T-helper 2 cell treated with Interferon-gamma antibody and Interleukin-4, amounts not matched to agents 5 μg/mL and 100 μg/mL, for 36 hours (primary cell): ENCODE measurements at regions not wholly inside any gene's neighbourhood (a gene's known extent, or its start where the extent isn't known, plus 50 kb on each side); places are given as distances from the start of the nearest gene placed in this dataset.

Experiments used
- DNase-seq: peaks from one replicate; pipeline ENCODE4 v3.0.0; 2021; ENCODE audit warnings: low spot score
- H3K27ac Mint-ChIP-seq: one replicate; pipeline ENCODE4 v1.8.0; 2021; ENCODE audit warnings: mild to moderate bottlenecking, mixed read lengths
- H3K27me3 Mint-ChIP-seq: one replicate; pipeline ENCODE4 v1.8.0; 2021; ENCODE audit warnings: low read depth, mixed read lengths
- H3K36me3 Mint-ChIP-seq: one replicate; pipeline ENCODE4 v1.8.0; 2021; ENCODE audit warnings: low read depth, mixed read lengths
- H3K4me1 Mint-ChIP-seq: one replicate; pipeline ENCODE4 v1.8.0; 2021; ENCODE audit warnings: low read depth, mixed read lengths
- H3K4me3 Mint-ChIP-seq: one replicate; pipeline ENCODE4 v1.8.0; 2022; ENCODE audit warnings: mild to moderate bottlenecking, moderate library complexity, mixed read lengths
- H3K9me3 Mint-ChIP-seq: one replicate; pipeline ENCODE4 v1.8.0; 2021; ENCODE audit warnings: mixed read lengths

GRCh38 chr4:18593297-18594002, 571.9 kb upstream of the LCORL start:
- H3K27me3 Mint-ChIP-seq, result peaks cover 2% of the 10 kb centered on the region
- no peak overlapping the region for H3K27ac Mint-ChIP-seq
- H3K9me3 Mint-ChIP-seq, result no peaks in the 10 kb centered on the region
- no peaks in the 10 kb centered on the region for H3K36me3 Mint-ChIP-seq
- peak; percentile 28 for DNase-seq
- H3K4me1 Mint-ChIP-seq, result peaks cover 9% of the 10 kb centered on the region
- H3K4me3 Mint-ChIP-seq, result no peak overlapping the region

- H3K4me3 Mint-ChIP-seq, result no peak overlapping the region
- no peak overlapping the region for H3K27ac Mint-ChIP-seq
- H3K4me1 Mint-ChIP-seq, result no peaks in the 10 kb centered on the region
- H3K9me3 Mint-ChIP-seq, result no peaks in the 10 kb centered on the region
- H3K36me3 Mint-ChIP-seq, result no peaks in the 10 kb centered on the region
- no peaks in the 10 kb centered on the region for H3K27me3 Mint-ChIP-seq
- no peak for DNase-seq
These were observed 561.3 kb upstream of the LCORL start for GRCh38 chr4:18582841-18583240.

GRCh38 chr4:18578307-18578706, 556.8 kb upstream of the LCORL start:
- H3K4me3 Mint-ChIP-seq, result no peak overlapping the region
- no peak for DNase-seq
- no peaks in the 10 kb centered on the region for H3K4me1 Mint-ChIP-seq
- no peaks in the 10 kb centered on the region for H3K27me3 Mint-ChIP-seq
- no peaks in the 10 kb centered on the region for H3K36me3 Mint-ChIP-seq
- no peak overlapping the region for H3K27ac Mint-ChIP-seq
- no peaks in the 10 kb centered on the region for H3K9me3 Mint-ChIP-seq

GRCh38 chr4:18572481-18572880, 550.9 kb upstream of the LCORL start:
- no peak overlapping the region for H3K27ac Mint-ChIP-seq
- no peaks in the 10 kb centered on the region for H3K4me1 Mint-ChIP-seq
- no peak overlapping the region for H3K4me3 Mint-ChIP-seq
- H3K9me3 Mint-ChIP-seq, result no peaks in the 10 kb centered on the region
- no peaks in the 10 kb centered on the region for H3K27me3 Mint-ChIP-seq
- no peak for DNase-seq
- H3K36me3 Mint-ChIP-seq, result no peaks in the 10 kb centered on the region

- no peak for DNase-seq
- Mint-ChIP-seq H3K27ac (no peak overlapping the region), H3K27me3 (no peaks in the 10 kb centered on the region), H3K4me3 (no peak overlapping the region), H3K36me3 (no peaks in the 10 kb centered on the region), H3K9me3 (no peaks in the 10 kb centered on the region), H3K4me1 (no peaks in the 10 kb centered on the region)
These were observed 549.8 kb upstream of the LCORL start for GRCh38 chr4:18571301-18571761.

DNA sequence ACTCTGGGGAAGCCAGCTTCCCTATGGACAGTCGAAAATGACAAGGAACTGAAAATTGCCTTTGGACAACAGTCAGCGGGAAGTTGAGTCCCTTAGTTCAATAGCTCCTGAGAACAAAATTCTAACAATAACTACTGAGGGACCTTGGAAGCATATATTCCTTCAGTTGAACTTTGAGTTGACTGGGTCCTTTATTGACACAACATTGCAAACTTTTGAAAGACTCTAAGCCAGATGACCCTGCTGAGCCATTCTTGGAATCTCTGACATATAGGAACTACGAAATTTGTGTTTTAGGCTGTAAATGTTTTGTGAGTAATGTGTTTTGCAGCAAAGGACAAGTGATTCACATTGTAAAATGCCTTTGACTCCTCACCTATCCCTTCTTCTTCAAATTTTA, 548.8 kb upstream of the LCORL start:
- DNase-seq, result no peak
- no peaks in the 10 kb centered on the region for H3K27me3 Mint-ChIP-seq
- H3K4me3 Mint-ChIP-seq, result no peak overlapping the region
- no peaks in the 10 kb centered on the region for H3K36me3 Mint-ChIP-seq
- no peaks in the 10 kb centered on the region for H3K9me3 Mint-ChIP-seq
- no peaks in the 10 kb centered on the region for H3K4me1 Mint-ChIP-seq
- no peak overlapping the region for H3K27ac Mint-ChIP-seq

GRCh38 chr4:18568600-18568999, 547.0 kb upstream of the LCORL start:
- no peak for DNase-seq
- Mint-ChIP-seq H3K4me1 (no peaks in the 10 kb centered on the region), H3K4me3 (no peak overlapping the region), H3K36me3 (no peaks in the 10 kb centered on the region), H3K27me3 (no peaks in the 10 kb centered on the region), H3K9me3 (no peaks in the 10 kb centered on the region), H3K27ac (no peak overlapping the region)

DNA sequence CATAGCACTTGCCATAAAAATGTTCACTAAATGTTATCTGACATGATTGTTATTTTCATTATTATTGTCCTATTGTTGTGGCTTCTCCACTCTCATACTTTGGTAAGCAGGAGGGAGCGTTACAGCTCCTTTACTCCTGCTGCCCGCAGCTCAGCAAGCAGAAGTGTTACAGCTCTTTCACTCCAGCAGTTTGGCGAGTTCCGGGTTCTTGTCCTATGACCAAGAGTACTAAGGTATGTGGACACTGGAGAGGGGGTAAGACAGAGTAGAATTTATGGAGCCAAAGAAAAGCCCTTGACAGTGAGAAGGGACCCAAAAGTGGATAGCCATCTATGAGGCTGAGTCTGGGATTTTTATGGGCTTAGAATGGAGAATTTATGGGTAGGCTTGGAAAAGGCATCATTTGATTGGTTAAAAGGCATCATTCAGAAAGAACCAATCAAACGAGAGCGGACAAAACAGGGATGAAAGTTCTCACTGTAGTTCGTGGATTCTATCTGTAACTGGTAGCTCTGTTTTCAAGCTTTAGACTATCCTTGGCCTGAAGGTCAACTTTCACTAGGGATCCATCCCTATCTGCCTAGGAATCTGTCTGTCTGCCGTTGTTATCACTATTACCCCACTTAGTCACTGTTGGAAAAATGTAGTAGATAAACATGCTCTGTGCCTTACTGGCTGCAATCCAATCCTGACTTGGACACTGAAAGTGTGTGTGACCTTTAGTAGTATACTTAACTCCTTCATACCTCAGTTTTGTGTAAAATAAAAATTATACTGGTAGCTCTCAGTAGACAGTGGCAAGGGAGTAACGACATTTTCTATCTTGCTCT, 545.6 kb upstream of the LCORL start:
- Mint-ChIP-seq H3K27me3 (no peaks in the 10 kb centered on the region), H3K4me3 (no peak overlapping the region), H3K36me3 (no peaks in the 10 kb centered on the region), H3K4me1 (no peaks in the 10 kb centered on the region), H3K9me3 (peaks cover 10% of the 10 kb centered on the region), H3K27ac (no peak overlapping the region)
- no peak for DNase-seq

- Mint-ChIP-seq H3K27ac (no peak overlapping the region), H3K36me3 (no peaks in the 10 kb centered on the region), H3K27me3 (no peaks in the 10 kb centered on the region), H3K9me3 (peaks cover 13% of the 10 kb centered on the region), H3K4me1 (no peaks in the 10 kb centered on the region), H3K4me3 (no peak overlapping the region)
- no peak for DNase-seq
These were observed 537.9 kb upstream of the LCORL start for GRCh38 chr4:18559492-18559891.

DNA sequence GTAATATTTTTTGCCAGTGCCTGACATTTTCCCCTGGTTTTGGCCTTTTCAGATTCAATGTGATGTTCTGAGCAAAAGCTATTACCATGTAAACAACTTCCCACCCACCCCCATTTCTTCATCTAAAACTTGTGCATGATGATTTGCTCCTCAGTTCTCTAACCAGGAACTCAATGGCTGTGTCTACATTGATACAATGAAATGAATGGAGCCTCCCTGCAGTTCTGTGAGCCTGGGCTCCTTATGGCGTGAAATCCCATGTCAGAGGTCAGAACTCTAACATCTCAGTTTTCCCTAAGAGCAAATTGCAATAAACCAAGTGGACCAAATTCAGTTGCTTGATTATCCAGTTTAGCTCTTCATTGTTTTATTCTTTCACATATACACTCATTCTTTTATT, 534.8 kb upstream of the LCORL start:
- Mint-ChIP-seq H3K36me3 (no peaks in the 10 kb centered on the region), H3K9me3 (no peaks in the 10 kb centered on the region), H3K27me3 (no peaks in the 10 kb centered on the region), H3K27ac (no peak overlapping the region), H3K4me3 (no peak overlapping the region), H3K4me1 (no peaks in the 10 kb centered on the region)
- no peak for DNase-seq

DNA sequence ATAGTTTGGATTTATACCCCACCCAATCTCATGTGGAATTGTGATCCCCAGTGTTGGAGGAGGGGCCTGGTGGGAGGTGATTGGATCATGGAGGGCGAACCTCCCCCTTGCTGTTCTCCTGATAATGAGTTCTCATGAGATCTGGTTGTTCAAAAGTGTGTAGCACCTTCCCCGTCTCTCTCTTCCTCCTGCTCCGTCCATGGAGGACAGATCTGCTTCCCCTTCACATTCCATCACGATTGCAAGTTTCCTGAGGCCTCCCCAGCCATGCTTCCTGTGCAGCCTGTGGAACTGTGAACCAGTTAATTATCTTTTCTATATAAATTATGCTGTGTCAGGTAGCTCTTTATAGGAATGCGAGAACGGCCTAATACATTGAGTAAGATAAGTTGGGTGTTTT, 518.8 kb upstream of the LCORL start:
- Mint-ChIP-seq H3K36me3 (no peaks in the 10 kb centered on the region), H3K27me3 (no peaks in the 10 kb centered on the region), H3K9me3 (no peaks in the 10 kb centered on the region), H3K27ac (no peak overlapping the region), H3K4me3 (no peak overlapping the region), H3K4me1 (no peaks in the 10 kb centered on the region)
- no peak for DNase-seq

GRCh38 chr4:18538121-18538520, 516.6 kb upstream of the LCORL start:
- Mint-ChIP-seq H3K9me3 (no peaks in the 10 kb centered on the region), H3K4me3 (no peak overlapping the region), H3K27me3 (no peaks in the 10 kb centered on the region)

DNA sequence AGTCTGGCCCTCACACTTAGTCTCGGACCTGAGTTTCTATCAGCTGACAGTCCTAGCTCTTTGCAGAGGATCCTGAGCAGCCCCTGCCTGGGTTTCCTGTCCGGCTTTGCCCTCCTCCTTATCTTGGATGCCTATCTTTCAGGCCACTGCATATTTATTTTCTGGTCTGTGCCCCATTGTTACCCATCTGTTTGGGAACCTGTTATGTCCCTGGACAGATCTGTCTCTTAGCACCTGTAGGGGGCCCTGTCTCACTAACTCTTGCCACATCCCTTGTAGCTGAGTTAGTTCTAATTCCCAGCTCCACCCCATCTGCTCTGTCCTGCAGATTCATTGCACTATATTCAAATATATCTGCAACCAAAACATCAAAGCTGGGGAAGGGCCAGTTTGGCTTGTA, 514.9 kb upstream of the LCORL start:
- no peaks in the 10 kb centered on the region for H3K9me3 Mint-ChIP-seq
- DNase-seq, result no peak
- H3K4me3 Mint-ChIP-seq, result no peak overlapping the region
- H3K36me3 Mint-ChIP-seq, result no peaks in the 10 kb centered on the region
- no peak overlapping the region for H3K27ac Mint-ChIP-seq
- H3K4me1 Mint-ChIP-seq, result no peaks in the 10 kb centered on the region
- no peaks in the 10 kb centered on the region for H3K27me3 Mint-ChIP-seq

More at GRCh38 chr4:18538121-18538520, 516.6 kb upstream of the LCORL start:
- no peaks in the 10 kb centered on the region for H3K36me3 Mint-ChIP-seq
- no peak overlapping the region for H3K27ac Mint-ChIP-seq
- no peak for DNase-seq
- no peaks in the 10 kb centered on the region for H3K4me1 Mint-ChIP-seq

DNA sequence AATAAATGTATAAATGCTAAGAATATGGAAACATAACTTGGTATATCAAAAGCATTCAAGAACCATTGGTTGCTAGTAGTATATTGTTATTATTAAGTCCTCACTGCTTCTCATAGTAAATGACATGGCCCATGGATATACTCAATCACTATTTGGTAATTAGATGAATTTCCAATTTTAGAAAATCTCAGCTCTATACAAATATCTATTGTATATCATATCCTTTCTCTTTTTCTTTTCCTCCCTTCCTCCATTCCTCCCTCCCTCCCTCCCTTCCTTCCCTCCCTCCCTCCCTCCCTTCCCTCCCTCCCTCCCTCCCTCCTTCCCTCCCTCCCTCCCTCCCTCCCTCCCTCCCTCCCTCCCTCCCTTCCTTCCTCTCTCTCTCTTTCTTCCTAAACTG, 514.4 kb upstream of the LCORL start:
- H3K4me3 Mint-ChIP-seq, result no peak overlapping the region
- no peaks in the 10 kb centered on the region for H3K9me3 Mint-ChIP-seq
- no peaks in the 10 kb centered on the region for H3K36me3 Mint-ChIP-seq
- H3K27ac Mint-ChIP-seq, result no peak overlapping the region
- no peak for DNase-seq
- H3K27me3 Mint-ChIP-seq, result no peaks in the 10 kb centered on the region
- H3K4me1 Mint-ChIP-seq, result no peaks in the 10 kb centered on the region
